GM21423 (cell line): ENCODE measurements at regions not wholly inside any gene's neighbourhood (a gene's known extent, or its start where the extent isn't known, plus 50 kb on each side); places are given as distances from the start of the nearest gene placed in this dataset.

ENCODE experiments used
- ATAC-seq: cut with Tn5 transposase; IDR thresholded peaks from one replicate; pipeline ENCODE4 v1.9.1; 2021; ENCODE audit warnings: mild to moderate bottlenecking, moderate library complexity; ENCODE audit not compliant: unreplicated experiment

- no peak for ATAC-seq
Observed at GRCh38 chr9:107992271-107992670, 502.7 kb upstream of the KLF4 start.

GRCh38 chr9:107991581-107991980, 502.0 kb upstream of the KLF4 start:
- no peak for ATAC-seq

DNA sequence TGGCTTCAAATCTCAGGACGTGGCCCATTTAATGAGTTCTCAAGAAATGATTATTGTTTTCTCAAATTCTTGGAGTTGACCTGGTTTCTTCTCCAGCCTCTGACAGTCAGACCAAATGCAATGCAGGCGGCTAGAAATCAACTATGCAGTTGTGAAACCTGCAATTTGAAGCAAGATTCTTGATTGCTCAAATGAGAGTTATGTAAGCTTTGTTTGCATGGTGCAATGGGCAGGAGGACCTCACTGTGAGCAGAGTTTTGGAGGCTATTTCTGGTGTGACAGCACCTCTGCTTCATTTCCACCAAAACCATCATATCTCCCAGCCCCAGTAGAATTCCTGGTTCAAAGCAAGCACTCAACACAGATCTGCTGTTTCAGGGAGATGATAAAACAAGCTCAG, 500.0 kb upstream of the KLF4 start:
- ATAC-seq = no peak

DNA sequence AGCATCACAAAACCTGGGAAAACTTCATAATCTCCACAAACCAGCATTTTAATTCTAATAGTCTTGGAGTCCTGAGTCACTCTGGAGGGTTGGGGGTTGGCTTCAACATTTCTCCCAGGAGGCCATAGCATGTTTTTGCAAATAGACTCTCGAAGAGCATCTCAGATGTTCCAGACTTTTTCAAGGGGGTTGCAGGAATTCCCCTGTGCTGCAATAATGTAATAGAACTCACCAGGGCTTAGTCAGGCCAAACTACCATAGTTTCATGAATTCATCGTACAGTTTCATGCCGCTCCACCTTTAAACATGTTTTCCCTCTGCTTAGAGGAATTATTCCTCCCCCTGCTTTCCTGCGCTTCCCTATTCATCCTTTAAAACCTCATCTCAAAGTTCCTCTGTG, 499.5 kb upstream of the KLF4 start:
- ATAC-seq = no peak

- ATAC-seq = no peak
Observed at GRCh38 chr9:107984956-107985355, 495.4 kb upstream of the KLF4 start.

DNA sequence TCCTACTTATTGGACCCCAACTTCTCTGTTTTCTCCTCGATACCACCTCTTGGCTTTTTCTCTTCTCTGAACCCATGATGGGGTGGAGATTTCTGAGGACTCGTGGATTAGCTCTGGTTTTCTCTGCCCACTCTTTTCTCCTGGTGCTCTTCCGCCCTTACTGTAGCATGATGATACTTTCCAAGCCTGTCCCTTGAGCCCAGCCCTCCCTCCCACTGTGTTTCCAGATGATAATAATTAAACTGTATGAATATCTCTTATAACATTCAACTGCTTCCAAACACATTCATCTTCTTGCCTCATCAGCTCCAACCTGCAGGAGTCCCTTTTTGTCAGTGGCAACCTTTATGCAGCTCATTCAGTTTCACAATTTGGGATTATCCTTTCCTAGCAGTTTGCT, 494.2 kb upstream of the KLF4 start:
- no peak for ATAC-seq

DNA sequence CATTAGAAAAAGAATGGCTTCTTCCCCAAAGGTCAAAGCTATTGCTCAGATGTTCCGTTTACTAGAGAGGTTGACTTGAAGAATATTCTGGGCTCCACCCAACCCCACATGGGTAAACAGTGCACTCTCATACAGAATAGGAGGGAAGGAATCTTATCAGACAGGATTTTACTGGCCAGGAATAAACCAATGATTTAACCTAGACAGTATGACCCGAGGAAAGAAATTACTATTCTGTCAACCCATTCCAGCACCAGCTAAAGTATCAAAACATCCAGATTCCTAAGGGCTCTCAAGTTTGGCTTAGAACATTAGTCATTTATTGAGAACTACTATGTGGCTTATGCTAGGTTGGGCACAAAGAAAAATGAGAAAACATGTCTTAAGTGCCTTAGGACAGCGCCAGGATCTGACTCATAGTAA, 493.6 kb upstream of the KLF4 start:
- no peak for ATAC-seq

DNA sequence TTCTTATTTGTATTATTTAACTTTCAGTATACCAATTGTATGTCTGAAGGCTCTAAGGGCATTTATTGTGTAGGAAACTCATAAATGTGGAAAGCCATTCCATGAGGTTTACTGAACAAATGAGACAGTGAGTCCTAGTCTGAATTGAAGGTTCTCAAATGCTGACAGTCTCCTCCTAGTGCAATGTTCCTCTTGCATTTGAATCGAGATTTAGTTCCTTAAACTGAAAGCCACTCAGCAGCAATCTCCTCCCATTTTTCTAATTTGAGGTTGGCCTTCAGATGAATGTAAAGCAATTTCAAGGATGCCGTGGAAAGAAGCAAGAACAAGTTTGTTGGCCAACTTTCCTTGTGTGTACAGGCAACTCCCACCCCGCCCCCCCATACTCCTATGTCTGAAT, 493.2 kb upstream of the KLF4 start:
- ATAC-seq = no peak

- ATAC-seq = no peak
Observed at GRCh38 chr9:107982001-107982400, 492.4 kb upstream of the KLF4 start.

DNA sequence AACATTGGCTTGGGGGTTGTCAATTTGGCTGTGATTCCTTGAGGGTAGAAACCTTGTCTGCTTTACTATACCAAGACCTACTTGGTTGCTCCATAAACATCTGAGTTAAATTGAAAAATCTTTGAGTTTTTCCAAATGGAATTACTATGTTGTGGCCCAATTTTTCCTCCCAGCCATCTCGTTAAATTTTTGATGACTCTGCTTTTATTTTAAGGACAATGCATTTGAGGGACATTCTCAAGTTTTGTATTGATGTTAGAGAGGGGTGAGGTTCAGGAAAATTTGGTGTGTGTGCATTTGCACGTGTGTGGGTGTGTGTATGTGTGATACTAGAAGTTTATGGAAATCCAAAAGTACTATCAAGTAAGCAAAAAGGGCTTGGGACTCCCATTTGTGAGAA, 491.4 kb upstream of the KLF4 start:
- no peak for ATAC-seq

DNA sequence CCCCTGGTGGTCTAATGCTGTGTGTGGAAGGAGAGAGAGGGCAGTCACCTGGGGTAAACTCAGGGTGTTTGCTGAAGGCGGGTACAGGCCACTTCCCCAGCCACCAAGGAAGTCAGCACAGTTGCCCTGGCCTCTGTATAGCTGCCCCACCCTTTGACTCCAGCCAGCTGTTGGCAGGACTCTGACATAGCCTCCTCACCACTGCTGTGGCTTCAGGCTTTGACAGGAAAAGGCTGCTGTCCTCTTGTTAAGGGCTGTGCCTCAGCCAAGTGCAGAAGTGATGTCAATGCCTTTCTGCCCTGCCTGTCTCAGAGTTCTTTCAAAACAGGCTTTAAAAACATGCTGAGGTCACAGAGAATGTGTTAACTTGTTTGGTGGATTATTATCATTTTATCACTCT, 487.2 kb upstream of the KLF4 start:
- no peak for ATAC-seq

- no peak for ATAC-seq
Observed at GRCh38 chr9:107975426-107976010, 485.9 kb upstream of the KLF4 start.

DNA sequence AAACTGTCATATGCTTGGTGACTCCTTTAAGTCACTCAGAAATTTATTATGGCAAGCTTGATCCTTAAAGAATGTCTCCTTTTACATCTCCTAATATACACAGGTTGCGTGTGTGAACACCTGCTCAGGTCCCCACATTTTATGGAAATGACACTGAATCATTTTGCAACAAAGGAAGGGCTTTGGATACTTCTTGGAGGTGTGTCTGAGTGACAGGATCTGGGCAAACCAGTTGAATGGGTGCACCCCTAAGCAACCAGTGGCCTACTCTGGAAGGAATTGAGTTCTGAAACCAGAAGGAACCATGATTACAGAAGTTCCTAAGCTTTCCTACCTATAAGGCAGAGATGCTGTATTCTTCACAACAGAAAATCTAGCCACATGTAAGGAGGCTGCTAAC, 483.9 kb upstream of the KLF4 start:
- no peak for ATAC-seq

- ATAC-seq = no peak
Observed at GRCh38 chr9:107972346-107972745, 482.8 kb upstream of the KLF4 start.

DNA sequence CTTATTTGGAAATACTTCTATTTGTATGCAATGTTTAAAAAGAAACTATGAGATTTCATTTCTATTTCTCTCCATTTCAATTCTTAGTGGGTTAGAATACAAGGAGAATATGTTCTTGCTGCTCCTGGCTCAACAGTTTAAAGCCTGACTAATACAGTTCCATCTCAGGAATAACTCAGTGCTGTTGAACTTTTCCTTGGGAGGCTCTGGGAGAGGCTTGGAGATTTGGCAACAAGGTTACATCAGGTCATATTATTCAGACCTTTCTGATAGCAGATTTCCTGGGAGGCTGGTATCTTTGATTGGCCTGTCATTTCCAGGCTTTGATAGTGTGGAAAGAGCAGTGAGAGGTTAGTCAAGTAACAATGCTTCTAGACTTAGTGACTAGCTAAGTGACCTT, 481.7 kb upstream of the KLF4 start:
- no peak for ATAC-seq

DNA sequence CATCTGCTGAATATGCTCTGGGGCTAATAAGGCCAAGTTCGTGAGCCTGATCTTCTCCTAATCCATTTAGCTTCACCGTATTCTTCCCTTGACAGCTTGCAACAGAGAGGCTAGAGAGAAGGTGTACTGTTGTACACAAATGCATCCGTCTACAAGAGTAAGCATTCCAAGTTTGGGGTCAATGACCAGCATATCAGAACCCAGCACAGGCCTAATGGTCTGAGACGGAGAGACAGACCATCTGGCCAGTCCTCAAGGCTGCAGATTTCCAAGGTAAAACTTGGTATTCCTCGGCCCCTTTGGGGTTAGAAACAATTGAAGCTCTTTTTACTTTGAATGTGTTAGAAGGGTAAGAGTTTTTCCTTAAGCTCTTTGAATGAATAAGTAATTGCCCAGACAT, 481.2 kb upstream of the KLF4 start:
- ATAC-seq = no peak

DNA sequence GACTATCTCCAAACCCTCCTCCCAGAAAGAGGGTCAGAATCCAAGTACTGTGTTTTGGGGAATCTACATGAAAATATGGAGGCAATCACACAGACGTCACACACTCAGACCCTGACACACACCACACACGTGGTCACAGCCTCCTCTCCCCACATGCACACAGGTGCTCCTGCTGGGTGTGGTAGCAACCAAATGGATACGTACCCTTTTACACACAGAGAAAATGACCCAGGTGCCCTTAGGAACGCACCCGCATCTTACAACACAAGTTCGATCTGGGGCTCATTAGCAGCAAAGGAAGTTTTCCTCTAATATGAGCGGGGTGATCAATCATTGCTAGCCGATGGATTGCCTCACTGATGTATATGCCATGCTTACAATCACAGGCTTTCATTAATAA, 480.2 kb upstream of the KLF4 start:
- no peak for ATAC-seq

DNA sequence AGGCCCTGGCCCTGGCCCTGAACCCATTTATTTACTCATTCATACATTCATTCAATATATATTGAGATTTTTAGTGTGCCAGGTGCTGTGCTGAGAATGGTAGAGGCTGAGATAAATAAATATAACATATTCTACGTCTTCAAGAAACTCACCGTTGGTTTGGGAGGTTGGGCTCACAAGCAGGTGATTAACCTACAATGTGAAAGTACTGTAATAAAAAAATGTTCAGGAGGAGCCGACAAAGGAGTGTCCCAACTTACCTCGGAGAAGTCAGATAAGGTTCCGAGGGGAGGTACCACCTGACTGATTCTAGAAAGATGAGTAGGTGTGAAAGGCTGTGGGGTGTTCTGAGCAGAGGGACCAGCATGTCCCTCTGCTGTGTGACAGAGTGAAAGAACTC, 479.6 kb upstream of the KLF4 start:
- ATAC-seq = no peak

DNA sequence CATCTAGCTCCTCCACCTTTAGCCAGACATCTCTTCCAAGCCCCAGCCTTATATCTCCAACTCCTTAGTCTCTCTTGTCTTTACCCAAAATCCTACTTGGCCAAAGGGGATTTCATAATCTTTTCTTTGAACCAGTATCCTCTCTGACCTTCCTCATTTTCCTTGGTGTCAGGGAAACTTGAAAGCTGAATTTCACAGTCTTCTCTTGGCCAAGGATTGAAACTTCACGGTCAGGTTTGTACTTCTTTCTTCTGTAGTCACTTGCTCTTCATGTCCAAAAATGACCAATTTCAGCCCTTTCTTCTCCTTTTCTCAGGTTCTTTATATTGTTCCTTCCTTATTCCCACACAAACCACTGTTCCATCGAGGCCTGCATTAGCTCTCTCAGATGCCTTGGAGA, 473.7 kb upstream of the KLF4 start:
- ATAC-seq = no peak

DNA sequence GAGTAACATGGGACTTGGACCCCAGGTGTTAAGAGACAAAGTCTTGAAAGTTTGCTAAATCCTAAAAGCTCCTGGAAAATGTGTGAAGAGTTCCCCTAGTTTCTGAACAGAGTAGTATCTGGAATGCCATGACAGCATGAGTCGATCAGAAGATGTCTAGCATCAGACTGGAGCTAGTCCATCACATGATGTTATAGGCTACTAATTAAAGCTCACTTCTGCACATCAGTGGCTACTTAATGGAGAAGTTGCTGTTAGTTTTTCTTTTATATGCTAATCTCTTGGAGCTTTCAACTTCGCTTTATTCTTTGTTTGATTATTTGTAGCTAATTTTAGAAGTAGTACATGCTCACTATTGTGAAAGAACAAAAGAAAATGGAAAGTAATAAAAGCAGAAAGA, 471.3 kb upstream of the KLF4 start:
- ATAC-seq = no peak

GRCh38 chr9:107954312-107954711, 464.7 kb upstream of the KLF4 start:
- no peak for ATAC-seq

GRCh38 chr9:107953556-107954125, 464.1 kb upstream of the KLF4 start:
- no peak for ATAC-seq

DNA sequence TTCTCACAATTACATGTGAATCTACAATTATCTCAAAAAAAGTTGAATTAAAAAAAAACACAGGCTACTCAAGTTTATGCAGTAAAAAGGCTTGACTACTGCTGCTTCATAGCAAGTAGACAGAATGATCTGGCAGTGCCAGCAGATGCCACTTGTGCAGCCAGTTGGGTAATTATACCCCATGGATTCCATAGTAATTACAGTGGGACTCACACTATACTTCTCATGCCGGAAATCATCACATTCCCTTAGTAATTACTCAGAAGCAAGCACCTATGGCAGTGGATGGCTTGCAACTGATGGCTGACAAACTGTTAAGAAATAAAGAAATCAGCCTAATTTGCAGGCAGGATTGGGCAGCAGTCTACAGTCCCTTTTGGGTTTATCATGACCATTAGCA, 463.2 kb upstream of the KLF4 start:
- ATAC-seq = no peak
